Cardiac fibroblast (primary cell): ENCODE measurements at regions not wholly inside any gene's neighbourhood (a gene's known extent, or its start where the extent isn't known, plus 50 kb on each side); places are given as distances from the start of the nearest gene placed in this dataset.

ENCODE experiments used
- DNase-seq, 2 donors: peaks; one replicate each; pipeline versions ENCODE4 v3.0.0 to v3.0.0-alpha.2; 2010; ENCODE audit warnings: low read depth in 2 of 2
- H3K4me3 ChIP-seq, 2 donors: replicated peaks in 1 of 2; 1 replicate in 1 of 2; 2 replicates in 1 of 2; pipeline ENCODE4 v1.5.1; 2011; ENCODE audit warnings: low read depth in 2 of 2, low read length in 2 of 2, mild to moderate bottlenecking in 2 of 2, moderate library complexity in 1 of 2
- CTCF ChIP-seq: IDR thresholded peaks from one replicate; pipeline ENCODE4 v1.5.1; 2011; ENCODE audit warnings: low read depth, mild to moderate bottlenecking, low read length, inconsistent platforms

- no peak for DNase-seq
- H3K4me3 ChIP-seq = no peak overlapping the region
- TF ChIP-seq CTCF = no peak
These were observed 126.9 kb upstream of the GRK3 start for GRCh38 chr22:25437414-25438160.

GRCh38 chr22:25447067-25447685 lies 117.3 kb upstream of the GRK3 start:
- no peak overlapping the region for H3K4me3 ChIP-seq
- TF ChIP-seq CTCF = no peak
- no peak for DNase-seq

GRCh38 chr22:25447686-25448434 lies 116.6 kb upstream of the GRK3 start:
- peak overlapping the region; percentile 76 to 86 for H3K4me3 ChIP-seq
- peak; percentile 95 for TF ChIP-seq CTCF
- peak; percentile 83 to 86 for DNase-seq

- DNase-seq = peak; percentile 26 to 36
- H3K4me3 ChIP-seq = peak overlapping the region; percentile 76 to 86
- TF ChIP-seq CTCF = no peak
These were observed 115.9 kb upstream of the GRK3 start for GRCh38 chr22:25448435-25449051.

GRCh38 chr22:25449781-25450317 lies 114.6 kb upstream of the GRK3 start:
- peak overlapping the region in 1 of 2 donors; percentile 86 for H3K4me3 ChIP-seq
- no peak for TF ChIP-seq CTCF
- peak in 1 of 2 donors; percentile 17 for DNase-seq

GRCh38 chr22:25451480-25452114 lies 112.9 kb upstream of the GRK3 start:
- H3K4me3 ChIP-seq = no peak overlapping the region
- DNase-seq = peak in 1 of 2 donors; percentile 32
- no peak for TF ChIP-seq CTCF
